ENCODE measurements at regions not wholly inside any gene's neighbourhood (a gene's known extent, or its start where the extent isn't known, plus 50 kb on each side); places are given as distances from the start of the nearest gene placed in this dataset.

DNA sequence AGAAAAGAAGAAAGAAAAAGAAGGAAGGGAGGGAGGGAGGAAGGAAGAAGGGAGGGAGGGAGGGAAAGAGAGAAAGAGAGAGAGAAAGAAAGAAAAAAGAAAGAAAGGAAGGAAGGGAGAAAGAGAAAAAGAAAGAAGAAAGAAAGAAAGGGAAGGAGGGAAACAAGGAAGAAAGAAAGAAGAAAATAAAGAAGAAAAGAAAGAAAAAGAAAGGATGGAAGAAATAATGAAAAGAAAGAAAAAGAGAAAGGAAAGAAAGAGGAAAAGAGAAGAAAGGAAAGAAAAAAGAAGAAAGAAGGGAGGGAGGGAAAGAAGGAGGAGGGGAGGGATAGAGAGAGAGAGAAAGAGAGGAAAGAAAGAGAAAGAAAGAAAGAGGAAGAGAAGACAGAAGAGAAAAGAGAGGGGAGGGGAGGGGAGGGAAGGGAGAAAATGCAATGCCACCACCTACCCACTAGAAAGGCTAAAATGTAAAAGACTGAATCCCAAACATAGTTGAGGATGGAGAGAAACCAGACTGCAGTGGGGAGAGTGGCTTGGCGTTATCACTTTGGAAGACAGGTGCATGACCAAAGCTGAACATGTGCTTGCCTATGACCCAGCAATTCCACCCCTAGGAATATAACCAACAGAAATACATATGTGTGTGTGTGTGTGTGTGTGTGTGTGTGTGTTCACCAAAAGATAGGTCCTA, 66.9 kb upstream of the KLF13 start:
- Histone ChIP-seq H3K79me2 (ENCODE audit: control insufficient read depth in 1 of 2, insufficient read depth in 2 of 2, low read length in 2 of 2) (no peaks in the 10 kb centered on the region), H2BK5ac (ENCODE audit: low read depth, low read length) (no peak overlapping the region), H3K36me3 (ENCODE audit: control insufficient read depth in 2 of 4, insufficient read depth in 4 of 4, low read length in 3 of 4) (no peaks in the 10 kb centered on the region), H3K9ac (replicated peaks in 1 of 4; ENCODE audit: extremely low read depth in 1 of 4, low read depth in 3 of 4, low read length in 3 of 4) (no peak overlapping the region), H3K9me3 (ENCODE audit: insufficient read depth in 2 of 2, low read depth in 1 of 2, low read length in 1 of 2) (no peaks in the 10 kb centered on the region), H2AFZ (ENCODE audit: low read length) (no peak overlapping the region), H3K27ac (ENCODE audit: low read depth, low read length) (no peak overlapping the region), H3K18ac (ENCODE audit: extremely low read depth, low read length) (no peak overlapping the region), H2BK12ac (ENCODE audit: low read depth, low read length) (no peak overlapping the region), H3K23ac (ENCODE audit: insufficient read length) (no peak overlapping the region), H3K4me3 (ENCODE audit: extremely low read depth in 1 of 4, insufficient read depth in 2 of 4, low read depth in 3 of 4, low read length in 4 of 4) (no peak overlapping the region), H4K5ac (ENCODE audit: insufficient read length, low read depth, low read length) (no peak overlapping the region), H3K27me3 (replicated peaks in 1 of 4; ENCODE audit: control insufficient read depth in 3 of 4, extremely low read depth in 1 of 4, insufficient read depth in 3 of 4, low read length in 3 of 4) (no peaks in the 10 kb centered on the region; a peak in 1 of 7 replicates), H3K4me2 (ENCODE audit: insufficient read depth in 1 of 2, low read depth in 2 of 2, low read length in 2 of 2) (no peak overlapping the region), H2BK15ac (ENCODE audit: low read length) (no peak overlapping the region), H3K4me1 (replicated peaks in 1 of 4; ENCODE audit: control insufficient read depth in 3 of 4, insufficient read depth in 4 of 4, low read length in 3 of 4) (no peaks in the 10 kb centered on the region; a peak in 1 of 7 replicates), H3K23me2 (ENCODE audit: low read depth, low read length) (no peaks in the 10 kb centered on the region), H4K8ac (ENCODE audit: extremely low read depth, insufficient read depth, low read length) (no peak overlapping the region), H4K91ac (replicated peaks; ENCODE audit: insufficient read length, low read length) (no peak overlapping the region), H3K4ac (replicated peaks; ENCODE audit: insufficient read length, low read depth, low read length) (no peak overlapping the region), H2BK120ac (replicated peaks; ENCODE audit: low read depth, low read length) (no peak overlapping the region), H3K56ac (replicated peaks; ENCODE audit: insufficient read length, low read depth, low read length) (no peak overlapping the region), H4K20me1 (replicated peaks in 1 of 2; ENCODE audit: control insufficient read depth in 1 of 2, insufficient read depth in 2 of 2, low read length in 2 of 2) (no peaks in the 10 kb centered on the region), H3K79me1 (ENCODE audit: low read depth, low read length) (no peaks in the 10 kb centered on the region), H2BK20ac (ENCODE audit: low read length) (no peak overlapping the region), H2AK5ac (ENCODE audit: low read depth, low read length) (no peak overlapping the region), H3K14ac (ENCODE audit: insufficient read length) (no peak overlapping the region)
- DNase-seq (ENCODE audit: low read depth in 1 of 2, low spot score in 2 of 2) (no peak), FAIRE-seq (no peak)
- CTCF ChIA-PET (ENCODE audit: partially characterized antibody): interaction anchor here (0.5 kb wide), 1 partner anchor 209 kb away, joined by 3 read pairs; no protein-coding TSS in a partner anchor
- TF ChIP-seq RBBP5 (IDR thresholded peaks at IDR 0.05; ENCODE audit: borderline replicate concordance, low read depth, low read length) (no peak), ASH2L (IDR thresholded peaks at IDR 0.05; ENCODE audit: low read length) (no peak), EZH2 (IDR thresholded peaks at IDR 0.05; ENCODE audit: low read depth, low read length, severe bottlenecking) (no peak), SRF (IDR thresholded peaks at IDR 0.05; ENCODE audit: low read depth, low read length) (no peak), SUZ12 (IDR thresholded peaks at IDR 0.05; ENCODE audit: low read length) (no peak), NRF1 (IDR thresholded peaks at IDR 0.05; ENCODE audit: low read depth, low read length) (no peak)
- TF ChIP-seq, protein P1, sequence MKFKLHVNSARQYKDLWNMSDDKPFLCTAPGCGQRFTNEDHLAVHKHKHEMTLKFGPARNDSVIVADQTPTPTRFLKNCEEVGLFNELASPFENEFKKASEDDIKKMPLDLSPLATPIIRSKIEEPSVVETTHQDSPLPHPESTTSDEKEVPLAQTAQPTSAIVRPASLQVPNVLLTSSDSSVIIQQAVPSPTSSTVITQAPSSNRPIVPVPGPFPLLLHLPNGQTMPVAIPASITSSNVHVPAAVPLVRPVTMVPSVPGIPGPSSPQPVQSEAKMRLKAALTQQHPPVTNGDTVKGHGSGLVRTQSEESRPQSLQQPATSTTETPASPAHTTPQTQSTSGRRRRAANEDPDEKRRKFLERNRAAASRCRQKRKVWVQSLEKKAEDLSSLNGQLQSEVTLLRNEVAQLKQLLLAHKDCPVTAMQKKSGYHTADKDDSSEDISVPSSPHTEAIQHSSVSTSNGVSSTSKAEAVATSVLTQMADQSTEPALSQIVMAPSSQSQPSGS (IDR thresholded peaks at IDR 0.05; ENCODE audit: low read length): no peak
- WGBS, 2 experiments (ENCODE audit: extremely low coverage in 1 of 2, insufficient coverage in 1 of 2, insufficient read length in 1 of 2, insufficient replicate concordance in 2 of 2, low coverage in 1 of 2, low lambda C conversion rate in 2 of 2, missing lambda C conversion rate in 1 of 2): 89% methylated on average over 1 of the region's 1 CpG; no CpG with 5 or more reads in 1 of the 2 experiments
- POLR2A ChIA-PET (ENCODE audit: partially characterized antibody): interaction anchor here (0.6 to 0.7 kb wide), 2 partner anchors 44 to 45 kb away, joined by 3 to 4 read pairs; no protein-coding TSS in a partner anchor
